ENCODE measurements at regions not wholly inside any gene's neighbourhood (a gene's known extent, or its start where the extent isn't known, plus 50 kb on each side); places are given as distances from the start of the nearest gene placed in this dataset.

GRCh38 chr6:145227593-145227992 is 507.7 kb downstream of the EPM2A start:
- H3K9me3 Mint-ChIP-seq (ENCODE audit: unreplicated experiment) = no peaks in the 10 kb centered on the region
- peaks cover 4% of the 10 kb centered on the region for H3K27me3 Mint-ChIP-seq (ENCODE audit: unreplicated experiment)
- no peaks in the 10 kb centered on the region for H3K36me3 Mint-ChIP-seq (ENCODE audit: unreplicated experiment)
- TF ChIP-seq CTCF (IDR thresholded peaks at IDR 0.05) = no peak
- H3K4me1 Mint-ChIP-seq (ENCODE audit: unreplicated experiment) = no peaks in the 10 kb centered on the region
- H3K27ac Mint-ChIP-seq (ENCODE audit: unreplicated experiment) = no peak overlapping the region
- DNase-seq (ENCODE audit: extremely low spot score, unreplicated experiment) = no peak
- no peak overlapping the region for H3K4me3 Mint-ChIP-seq (ENCODE audit: unreplicated experiment)

- Mint-ChIP-seq H3K36me3 (ENCODE audit: unreplicated experiment) (no peaks in the 10 kb centered on the region), H3K4me3 (ENCODE audit: unreplicated experiment) (no peak overlapping the region), H3K27me3 (ENCODE audit: unreplicated experiment) (peaks cover 4% of the 10 kb centered on the region), H3K9me3 (ENCODE audit: unreplicated experiment) (peaks cover 7% of the 10 kb centered on the region), H3K4me1 (ENCODE audit: unreplicated experiment) (no peaks in the 10 kb centered on the region), H3K27ac (ENCODE audit: unreplicated experiment) (no peak overlapping the region)
- DNase-seq (ENCODE audit: extremely low spot score, unreplicated experiment) = no peak
- TF ChIP-seq CTCF (IDR thresholded peaks at IDR 0.05) = no peak
These were observed 506.2 kb downstream of the EPM2A start for GRCh38 chr6:145228962-145229582.

- DNase-seq (ENCODE audit: extremely low spot score, unreplicated experiment) = no peak
- peaks cover 4% of the 10 kb centered on the region for H3K27me3 Mint-ChIP-seq (ENCODE audit: unreplicated experiment)
- no peaks in the 10 kb centered on the region for H3K4me1 Mint-ChIP-seq (ENCODE audit: unreplicated experiment)
- no peaks in the 10 kb centered on the region for H3K36me3 Mint-ChIP-seq (ENCODE audit: unreplicated experiment)
- peaks cover 13% of the 10 kb centered on the region for H3K9me3 Mint-ChIP-seq (ENCODE audit: unreplicated experiment)
- no peak for TF ChIP-seq CTCF (IDR thresholded peaks at IDR 0.05)
- H3K4me3 Mint-ChIP-seq (ENCODE audit: unreplicated experiment) = no peak overlapping the region
- H3K27ac Mint-ChIP-seq (ENCODE audit: unreplicated experiment) = no peak overlapping the region
These were observed 501.4 kb downstream of the EPM2A start for GRCh38 chr6:145233955-145234354.

GRCh38 chr6:145235207-145235606 is 500.1 kb downstream of the EPM2A start:
- no peak overlapping the region for H3K27ac Mint-ChIP-seq (ENCODE audit: unreplicated experiment)
- H3K36me3 Mint-ChIP-seq (ENCODE audit: unreplicated experiment) = no peaks in the 10 kb centered on the region
- peaks cover 13% of the 10 kb centered on the region for H3K9me3 Mint-ChIP-seq (ENCODE audit: unreplicated experiment)
- no peaks in the 10 kb centered on the region for H3K4me1 Mint-ChIP-seq (ENCODE audit: unreplicated experiment)
- no peak for DNase-seq (ENCODE audit: extremely low spot score, unreplicated experiment)
- no peak overlapping the region for H3K4me3 Mint-ChIP-seq (ENCODE audit: unreplicated experiment)
- TF ChIP-seq CTCF (IDR thresholded peaks at IDR 0.05) = no peak
- H3K27me3 Mint-ChIP-seq (ENCODE audit: unreplicated experiment) = no peaks in the 10 kb centered on the region

- Mint-ChIP-seq H3K36me3 (ENCODE audit: unreplicated experiment) (no peaks in the 10 kb centered on the region), H3K27me3 (ENCODE audit: unreplicated experiment) (no peaks in the 10 kb centered on the region), H3K27ac (ENCODE audit: unreplicated experiment) (no peak overlapping the region), H3K4me1 (ENCODE audit: unreplicated experiment) (peaks cover 8% of the 10 kb centered on the region), H3K9me3 (ENCODE audit: unreplicated experiment) (peaks cover 6% of the 10 kb centered on the region), H3K4me3 (ENCODE audit: unreplicated experiment) (no peak overlapping the region)
- no peak for TF ChIP-seq CTCF (IDR thresholded peaks at IDR 0.05)
- no peak for DNase-seq (ENCODE audit: extremely low spot score, unreplicated experiment)
These were observed 496.5 kb downstream of the EPM2A start for GRCh38 chr6:145238787-145239186.

Measured in osteocyte (in vitro differentiated cells).